DMS114 treated with DMSO at 0.1 percent for 48 hours (cell line): ENCODE measurements at regions not wholly inside any gene's neighbourhood (a gene's known extent, or its start where the extent isn't known, plus 50 kb on each side); places are given as distances from the start of the nearest gene placed in this dataset.
A peak's percentile ranks its signal among the peaks of the same experiment; 100 is the strongest.

ENCODE experiments used
- DNase-seq: peaks from one replicate; lab custom pipeline; 2025; ENCODE audit not compliant: unreplicated experiment; lab: John Stamatoyannopoulos, UW

GRCh38 chr9:107431461-107431860 is 58.1 kb downstream of the KLF4 start:
- no peak for DNase-seq

DNA sequence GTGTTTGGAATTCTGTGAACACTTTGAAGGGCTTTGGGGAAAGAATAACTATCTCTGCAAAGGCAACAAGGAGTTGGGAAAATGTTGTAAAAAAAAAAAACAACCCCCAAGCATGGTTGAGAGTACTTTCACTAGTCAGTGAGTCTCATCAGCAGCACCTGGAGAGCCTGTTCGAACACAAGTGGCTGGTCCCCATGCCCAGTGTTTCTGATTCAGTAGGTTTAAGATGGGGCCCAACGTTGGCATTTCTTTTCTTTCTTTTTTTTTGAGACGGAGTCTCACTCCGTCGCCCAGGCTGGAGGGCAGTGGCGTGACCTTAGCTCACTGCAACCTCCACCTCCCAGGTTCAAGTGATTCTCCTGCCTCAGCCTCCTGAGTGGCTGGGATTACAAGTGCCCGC is 59.5 kb downstream of the KLF4 start:
- DNase-seq: no peak

DNA sequence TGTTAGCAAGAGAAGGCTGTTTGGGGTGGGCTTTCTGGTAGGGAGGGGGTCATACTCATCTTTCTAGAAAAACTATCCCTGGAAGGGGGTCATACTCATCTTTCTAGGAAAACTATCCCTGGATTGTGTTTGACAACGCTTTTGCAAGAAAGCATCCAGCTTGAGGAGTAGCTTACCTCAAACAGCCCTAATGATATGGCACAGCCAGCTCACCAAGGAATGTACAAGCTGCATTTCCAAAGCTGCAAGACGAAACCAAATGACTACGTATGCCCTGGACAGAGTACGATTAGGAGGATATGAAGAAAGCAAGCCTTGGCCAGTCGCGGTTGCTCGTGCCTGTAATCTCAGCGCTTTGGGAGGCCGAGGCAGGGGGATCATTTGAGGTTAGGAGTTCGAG is 63.4 kb downstream of the KLF4 start:
- no peak for DNase-seq

DNA sequence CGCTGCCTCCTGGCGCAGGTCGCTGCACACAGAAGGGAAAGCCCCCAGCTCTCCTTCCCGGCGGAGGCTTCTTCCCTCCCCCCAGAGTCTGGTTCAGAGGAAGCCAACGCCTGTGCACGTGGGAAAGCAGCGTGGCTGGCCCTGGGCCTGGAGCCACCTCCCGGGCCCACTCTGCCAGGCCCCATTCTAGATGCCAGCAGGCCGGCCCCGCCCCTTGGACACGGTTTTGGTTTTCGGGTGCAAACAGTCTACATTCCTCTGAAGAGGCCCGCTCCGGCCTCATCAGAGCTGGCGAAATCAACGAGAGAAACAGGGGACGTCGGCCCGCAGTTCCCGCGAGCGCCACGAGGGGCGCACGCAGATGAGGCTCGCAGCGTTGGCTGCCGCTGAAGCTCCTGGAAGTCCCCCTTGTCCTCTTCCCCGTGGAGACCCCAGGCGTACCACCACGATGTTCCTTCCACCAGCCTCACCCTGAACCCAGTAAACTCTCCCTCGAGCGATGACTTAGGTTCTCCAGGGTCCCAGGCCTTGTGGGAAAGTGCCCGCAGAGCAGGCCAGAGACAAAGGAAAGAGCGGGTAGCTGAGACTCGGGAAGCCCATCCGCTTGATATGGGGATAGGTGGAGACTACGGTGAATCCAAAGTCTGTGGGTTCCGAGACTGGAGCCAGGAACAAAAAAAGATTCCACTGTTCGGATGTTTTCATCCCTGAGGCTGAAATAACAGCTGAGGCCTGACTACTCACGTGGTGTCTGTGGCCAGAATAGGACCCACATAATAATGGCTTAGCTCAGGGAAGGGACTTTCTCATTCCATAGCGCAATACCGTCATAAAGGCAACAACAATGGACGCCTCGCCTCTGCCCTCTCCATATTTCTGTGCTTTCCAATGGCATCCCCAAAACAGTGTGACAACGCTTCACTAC is 64.2 kb downstream of the KLF4 start:
- no peak for DNase-seq

GRCh38 chr9:107423540-107423939 is 66.0 kb downstream of the KLF4 start:
- no peak for DNase-seq

- peak; percentile 3 for DNase-seq
Measured at GRCh38 chr9:107422189-107423185, 67.1 kb downstream of the KLF4 start.

- no peak for DNase-seq
Measured at GRCh38 chr9:107410420-107410819, 79.1 kb downstream of the KLF4 start.

DNA sequence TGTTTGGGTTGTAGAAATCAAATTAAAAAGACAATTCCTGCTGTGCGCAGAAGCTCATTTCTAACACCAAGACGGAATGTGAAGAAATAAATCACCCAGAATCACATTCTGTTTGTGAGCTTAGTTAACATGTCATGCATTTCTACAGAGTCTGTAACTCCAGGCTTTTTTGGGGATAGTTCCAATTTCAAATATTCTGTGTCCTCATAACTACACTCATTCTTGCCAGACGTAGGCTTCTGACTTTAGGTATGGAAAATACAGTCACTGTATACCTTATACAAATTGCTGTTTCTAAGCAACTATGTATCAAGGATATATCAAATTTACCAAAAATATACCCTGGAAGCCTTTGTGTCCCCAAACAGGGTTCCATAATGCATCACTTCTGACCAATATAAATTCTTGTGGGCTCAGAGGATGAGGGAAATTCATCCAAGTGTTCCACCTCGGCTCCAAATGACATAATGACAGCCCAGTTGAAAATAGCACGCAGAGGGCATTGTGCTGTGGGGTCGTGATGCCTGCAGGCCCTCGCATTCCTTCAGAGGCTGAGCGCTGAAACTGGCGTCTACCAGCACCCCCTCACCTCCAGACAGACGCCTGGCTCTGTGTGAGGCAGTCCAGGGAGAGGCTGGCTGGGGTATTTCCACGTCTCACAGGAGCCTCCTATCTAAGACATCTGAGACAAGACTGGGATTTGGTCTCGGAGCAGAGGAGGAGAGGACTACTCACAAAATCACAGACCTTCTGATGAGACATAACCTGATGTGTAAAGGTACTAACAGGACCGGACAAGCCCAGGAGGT is 79.8 kb downstream of the KLF4 start:
- DNase-seq: no peak

- no peak for DNase-seq
Measured at GRCh38 chr9:107407675-107408074, 81.9 kb downstream of the KLF4 start.

- no peak for DNase-seq
Measured at GRCh38 chr9:107405511-107405910, 84.1 kb downstream of the KLF4 start.

- DNase-seq: no peak
Measured at GRCh38 chr9:107404736-107405135, 84.8 kb downstream of the KLF4 start.

GRCh38 chr9:107404161-107404560 is 85.4 kb downstream of the KLF4 start:
- no peak for DNase-seq

GRCh38 chr9:107397076-107398044 is 92.2 kb downstream of the KLF4 start:
- no peak for DNase-seq

GRCh38 chr9:107394264-107394663 is 95.3 kb downstream of the KLF4 start:
- no peak for DNase-seq

GRCh38 chr9:107390778-107391177 is 98.8 kb downstream of the KLF4 start:
- no peak for DNase-seq

- no peak for DNase-seq
Measured at GRCh38 chr9:107390279-107390678, 99.3 kb downstream of the KLF4 start.

GRCh38 chr9:107389617-107390071 is 99.9 kb downstream of the KLF4 start:
- DNase-seq: no peak

DNA sequence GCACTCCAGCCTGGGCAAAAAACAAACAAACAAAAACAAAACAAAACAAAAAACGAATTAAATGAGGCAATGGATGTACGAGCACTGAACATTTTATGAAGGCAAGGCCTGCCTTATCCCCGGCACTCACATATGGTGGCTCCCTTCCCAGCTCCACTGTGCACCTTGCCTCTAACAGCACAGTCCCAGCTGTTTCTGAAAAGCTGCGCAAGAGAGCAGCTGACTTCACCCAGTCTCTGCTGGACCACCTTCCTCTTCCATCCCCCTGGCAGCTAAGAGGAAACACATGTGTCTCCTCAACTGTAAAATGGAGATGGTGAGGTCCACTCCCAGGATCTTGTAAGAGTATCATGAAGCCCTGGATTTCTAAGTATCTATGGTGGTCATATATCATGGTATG is 100.7 kb downstream of the KLF4 start:
- DNase-seq: no peak

GRCh38 chr9:107387409-107387808 is 102.2 kb downstream of the KLF4 start:
- DNase-seq: no peak

DNA sequence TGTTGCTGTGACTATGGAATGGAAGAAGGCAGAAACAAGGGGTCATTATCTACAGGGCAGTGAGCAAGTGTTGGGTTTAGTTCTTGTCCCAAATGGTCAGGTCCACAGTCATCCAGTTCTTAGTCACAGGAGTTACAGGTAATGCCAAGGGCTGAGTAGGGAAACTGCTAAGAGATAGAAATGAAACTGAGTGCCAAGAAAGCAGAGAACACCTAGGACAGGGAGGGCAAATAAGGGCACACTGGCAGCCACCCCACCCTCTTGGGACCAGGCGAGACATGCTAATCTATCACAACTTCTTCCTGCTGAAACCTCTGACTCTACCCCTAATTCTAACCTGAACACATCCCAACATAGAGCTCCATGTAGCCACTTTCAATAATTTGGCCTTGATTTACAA is 103.2 kb downstream of the KLF4 start:
- no peak for DNase-seq
